Caco-2 (cell line): ENCODE measurements at regions not wholly inside any gene's neighbourhood (a gene's known extent, or its start where the extent isn't known, plus 50 kb on each side); places are given as distances from the start of the nearest gene placed in this dataset.

Experiments
- BruUV-seq: library from RNA; stranded (reverse); fragments of 400-500 nt; replicated peaks from 2 replicates; lab custom pipeline; 2021; lab: Mats Ljungman, UMichigan
- CTCF ChIA-PET: fragments of 300-600 bp; sonication (Branson Sonifier 250); formaldehyde crosslinking; loops from one replicate; lab custom pipeline; 2022; ENCODE audit warnings: antibody characterized with exemption; lab: Charles Lee
- POLR2A ChIA-PET: fragments of 300-600 bp; sonication (Branson Sonifier 250); formaldehyde crosslinking; loops from one replicate; lab custom pipeline; 2022; ENCODE audit warnings: antibody characterized with exemption; lab: Charles Lee
- DNase-seq, 2 experiments: peaks; one replicate each; pipeline versions ENCODE4 v3.0.0 to v3.0.0-alpha.2; 2020 to 2022
- H3K27me3 ChIP-seq: replicated peaks from 2 replicates; pipeline ENCODE4 v1.6.0; 2011; ENCODE audit warnings: low read length; ENCODE audit not compliant: control insufficient read depth, insufficient read depth
- H3K36me3 ChIP-seq: 2 replicates; pipeline ENCODE4 v1.5.1; 2011; ENCODE audit warnings: low read length; ENCODE audit not compliant: control insufficient read depth, insufficient read depth
- H3K4me1 ChIP-seq: fragments of 250-450 bp; sonication (Bioruptor Pico); 2 replicates; pipeline ENCODE4 v1.5.1; 2020; ENCODE audit warnings: mild to moderate bottlenecking
- H3K4me3 ChIP-seq: 2 replicates; pipeline ENCODE4 v1.5.1; 2011; ENCODE audit warnings: low read depth, mild to moderate bottlenecking, control low read depth, low read length
- H3K9me3 ChIP-seq: fragments of 250-450 bp; sonication (Bioruptor Pico); 2 replicates; pipeline ENCODE4 v1.5.1; 2020; ENCODE audit warnings: mild to moderate bottlenecking, moderate library complexity
- H3K27ac Mint-ChIP-seq: one replicate; pipeline ENCODE4 v1.8.0; 2022; ENCODE audit warnings: mixed read lengths; ENCODE audit not compliant: unreplicated experiment
- H3K27me3 Mint-ChIP-seq: one replicate; pipeline ENCODE4 v1.8.0; 2022; ENCODE audit warnings: mixed read lengths; ENCODE audit not compliant: insufficient read depth, unreplicated experiment
- H3K36me3 Mint-ChIP-seq: one replicate; pipeline ENCODE4 v1.8.0; 2022; ENCODE audit warnings: mild to moderate bottlenecking, mixed read lengths; ENCODE audit not compliant: insufficient read depth, unreplicated experiment
- H3K4me1 Mint-ChIP-seq: one replicate; pipeline ENCODE4 v1.8.0; 2022; ENCODE audit warnings: low read depth, mixed read lengths; ENCODE audit not compliant: unreplicated experiment
- H3K4me3 Mint-ChIP-seq: one replicate; pipeline ENCODE4 v1.8.0; 2022; ENCODE audit warnings: mild to moderate bottlenecking, moderate library complexity, mixed read lengths; ENCODE audit not compliant: unreplicated experiment
- H3K9me3 Mint-ChIP-seq: one replicate; pipeline ENCODE4 v1.8.0; 2022; ENCODE audit warnings: mixed read lengths; ENCODE audit not compliant: unreplicated experiment
- intact Hi-C: fragments of 100-400 bp; cut with micrococcal nuclease; formaldehyde crosslinking; loops from one replicate; pipeline ENCODE4 v1.10.0; 2022; ENCODE audit not compliant: unreplicated experiment
- TF ChIP-seq, protein P1 (sequence below), 2 experiments: fragments of 200-600 bp in 1 of 2; IDR thresholded peaks; 1 replicate in 1 of 2; 2 replicates in 1 of 2; pipeline versions ENCODE4 v1.5.1 to v1.8.0; 2011 to 2022; ENCODE audit warnings: antibody characterized with exemption in 1 of 2, control low read depth in 1 of 2, inconsistent platforms in 1 of 2, low read depth in 1 of 2, low read length in 1 of 2, mild to moderate bottlenecking in 1 of 2, moderate library complexity in 1 of 2; ENCODE audit not compliant: insufficient read depth in 1 of 2, severe bottlenecking in 1 of 2, unreplicated experiment in 1 of 2

GRCh38 chr11:119474682-119475596 is 52.0 kb upstream of the THY1 start:
- no peaks in the 10 kb centered on the region for H3K9me3 ChIP-seq
- TF ChIP-seq, protein P1, sequence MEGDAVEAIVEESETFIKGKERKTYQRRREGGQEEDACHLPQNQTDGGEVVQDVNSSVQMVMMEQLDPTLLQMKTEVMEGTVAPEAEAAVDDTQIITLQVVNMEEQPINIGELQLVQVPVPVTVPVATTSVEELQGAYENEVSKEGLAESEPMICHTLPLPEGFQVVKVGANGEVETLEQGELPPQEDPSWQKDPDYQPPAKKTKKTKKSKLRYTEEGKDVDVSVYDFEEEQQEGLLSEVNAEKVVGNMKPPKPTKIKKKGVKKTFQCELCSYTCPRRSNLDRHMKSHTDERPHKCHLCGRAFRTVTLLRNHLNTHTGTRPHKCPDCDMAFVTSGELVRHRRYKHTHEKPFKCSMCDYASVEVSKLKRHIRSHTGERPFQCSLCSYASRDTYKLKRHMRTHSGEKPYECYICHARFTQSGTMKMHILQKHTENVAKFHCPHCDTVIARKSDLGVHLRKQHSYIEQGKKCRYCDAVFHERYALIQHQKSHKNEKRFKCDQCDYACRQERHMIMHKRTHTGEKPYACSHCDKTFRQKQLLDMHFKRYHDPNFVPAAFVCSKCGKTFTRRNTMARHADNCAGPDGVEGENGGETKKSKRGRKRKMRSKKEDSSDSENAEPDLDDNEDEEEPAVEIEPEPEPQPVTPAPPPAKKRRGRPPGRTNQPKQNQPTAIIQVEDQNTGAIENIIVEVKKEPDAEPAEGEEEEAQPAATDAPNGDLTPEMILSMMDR (IDR thresholded peaks at IDR 0.05; ENCODE audit: insufficient read depth in 1 of 2, low read depth in 1 of 2, low read length in 1 of 2, severe bottlenecking in 1 of 2, unreplicated experiment in 1 of 2): peak; percentile 92 to 97
- H3K4me3 Mint-ChIP-seq: no peak overlapping the region

DNA sequence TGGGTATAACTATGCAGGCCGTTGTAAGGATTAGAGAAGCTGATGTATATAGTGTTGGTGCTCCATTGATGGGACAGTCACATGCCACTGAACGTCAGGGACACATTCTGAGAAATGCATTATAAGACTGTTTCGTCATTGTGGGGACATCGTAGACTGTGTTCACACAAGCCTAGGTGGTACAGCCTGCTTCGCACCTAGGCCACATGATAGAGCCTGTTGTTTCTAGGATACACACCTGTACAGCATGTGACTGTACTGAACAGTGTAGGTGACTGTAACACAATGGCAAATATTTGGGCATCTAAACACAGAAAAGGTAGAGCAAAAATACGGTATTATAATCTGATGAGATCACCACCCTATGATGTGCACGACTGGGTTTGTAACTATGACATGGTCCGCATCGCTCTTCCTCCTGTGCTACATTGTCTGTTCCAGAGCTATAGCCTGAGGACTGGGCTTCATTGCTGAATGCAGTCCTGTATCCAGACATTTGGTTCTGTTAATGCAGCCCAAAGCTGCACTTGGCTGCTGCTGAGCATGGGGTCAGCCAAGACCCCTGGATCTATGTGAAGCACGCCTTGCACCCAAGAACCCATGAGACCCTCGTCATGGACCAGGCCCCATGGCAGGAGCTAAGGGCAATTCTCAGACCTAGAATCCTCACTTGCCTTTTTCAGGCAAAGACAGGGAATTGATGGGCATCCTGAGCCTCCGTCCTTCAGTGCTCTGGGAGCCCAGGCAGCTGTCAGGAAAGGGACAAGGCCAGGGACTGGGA is 51.1 kb upstream of the THY1 start:
- H3K27ac Mint-ChIP-seq: no peak overlapping the region
- intact Hi-C loops: loop anchor here (1.0 to 2.0 kb wide), 2 partner anchors 93 to 153 kb away; partner anchors contain the start of gene USP2
- no peak overlapping the region for H3K4me3 Mint-ChIP-seq
- BruUV-seq: no TSS peak
- no peaks in the 10 kb centered on the region for H3K9me3 Mint-ChIP-seq
- DNase-seq: no peak
- ChIA-PET POLR2A (no interaction called here), CTCF (interaction anchor here (0.6 to 1.9 kb wide), 20 partner anchors 20 to 562 kb away, joined by 3 to 14 read pairs (median 5); partner anchors contain the start of genes MCAM, NECTIN1, USP2 and VPS11)
- H3K27me3 Mint-ChIP-seq: peaks cover 11% of the 10 kb centered on the region
- H3K9me3 ChIP-seq: no peaks in the 10 kb centered on the region
- no peaks in the 10 kb centered on the region for H3K36me3 Mint-ChIP-seq
- no peaks in the 10 kb centered on the region for H3K36me3 ChIP-seq
- TF ChIP-seq, protein P1 (IDR thresholded peaks at IDR 0.05; ENCODE audit: insufficient read depth in 1 of 2, low read depth in 1 of 2, low read length in 1 of 2, severe bottlenecking in 1 of 2, unreplicated experiment in 1 of 2): no peak
- no peaks in the 10 kb centered on the region for H3K4me1 Mint-ChIP-seq
- H3K27me3 ChIP-seq: no peaks in the 10 kb centered on the region; the same call in 1 of the 2 replicates
- H3K4me1 ChIP-seq: no peaks in the 10 kb centered on the region
- no peak overlapping the region for H3K4me3 ChIP-seq

More at GRCh38 chr11:119474682-119475596, 52.0 kb upstream of the THY1 start:
- Mint-ChIP-seq H3K27me3 (peaks cover 11% of the 10 kb centered on the region), H3K9me3 (no peaks in the 10 kb centered on the region), H3K36me3 (no peaks in the 10 kb centered on the region), H3K27ac (no peak overlapping the region), H3K4me1 (no peaks in the 10 kb centered on the region)
- DNase-seq: peak; percentile 65 to 79
- CTCF ChIA-PET: interaction anchor here (0.6 to 1.9 kb wide), 22 partner anchors 19 to 561 kb away, joined by 3 to 14 read pairs (median 4); partner anchors contain the start of genes MCAM, NECTIN1, USP2 and VPS11
- no peak overlapping the region for H3K4me3 ChIP-seq
- H3K36me3 ChIP-seq: no peaks in the 10 kb centered on the region
- no peaks in the 10 kb centered on the region for H3K4me1 ChIP-seq
- no TSS peak for BruUV-seq
- POLR2A ChIA-PET: interaction anchor here (0.6 kb wide), 1 partner anchor 231 kb away, joined by 4 read pairs; no protein-coding TSS in a partner anchor
- no peaks in the 10 kb centered on the region; the same call in 1 of the 2 replicates for H3K27me3 ChIP-seq
- intact Hi-C loops: loop anchor here (1.0 to 2.0 kb wide), 2 partner anchors 94 to 154 kb away; partner anchors contain the start of gene USP2

GRCh38 chr11:119473226-119473625 is 50.3 kb upstream of the THY1 start:
- H3K27ac Mint-ChIP-seq: no peak overlapping the region
- no peaks in the 10 kb centered on the region for H3K9me3 ChIP-seq
- H3K4me1 Mint-ChIP-seq: no peaks in the 10 kb centered on the region
- ChIA-PET POLR2A (no interaction called here), CTCF (interaction anchor here (0.5 to 1.1 kb wide), 3 partner anchors 23 to 447 kb away, joined by 3 to 7 read pairs (median 4); no protein-coding TSS in a partner anchor)
- no TSS peak for BruUV-seq
- H3K4me3 ChIP-seq: no peak overlapping the region
- H3K36me3 ChIP-seq: no peaks in the 10 kb centered on the region
- no peaks in the 10 kb centered on the region; the same call in 1 of the 2 replicates for H3K27me3 ChIP-seq
- H3K36me3 Mint-ChIP-seq: no peaks in the 10 kb centered on the region
- no peak overlapping the region for H3K4me3 Mint-ChIP-seq
- peak in 1 of 2 experiments; percentile 31 for DNase-seq
- no peaks in the 10 kb centered on the region for H3K4me1 ChIP-seq
- intact Hi-C loops: no loop called here
- H3K9me3 Mint-ChIP-seq: no peaks in the 10 kb centered on the region
- TF ChIP-seq, protein P1 (IDR thresholded peaks at IDR 0.05; ENCODE audit: insufficient read depth in 1 of 2, low read depth in 1 of 2, low read length in 1 of 2, severe bottlenecking in 1 of 2, unreplicated experiment in 1 of 2): no peak
- peaks cover 11% of the 10 kb centered on the region for H3K27me3 Mint-ChIP-seq
